GM12892 (cell line): ENCODE measurements at regions not wholly inside any gene's neighbourhood (a gene's known extent, or its start where the extent isn't known, plus 50 kb on each side); places are given as distances from the start of the nearest gene placed in this dataset.

Source experiments
- POLR2A ChIP-seq: IDR thresholded peaks from 2 replicates; pipeline ENCODE4 v1.6.1; 2011; ENCODE audit warnings: low read depth, low read length, control low read depth
- POLR2AphosphoS5 ChIP-seq: IDR thresholded peaks from 2 replicates; pipeline ENCODE4 v1.6.1; 2011; ENCODE audit warnings: low read depth, low read length, control low read depth
- TAF1 ChIP-seq: IDR thresholded peaks from 2 replicates; pipeline ENCODE4 v1.6.1; 2011; ENCODE audit warnings: low read depth, mild to moderate bottlenecking, control low read depth, low read length, borderline replicate concordance

DNA sequence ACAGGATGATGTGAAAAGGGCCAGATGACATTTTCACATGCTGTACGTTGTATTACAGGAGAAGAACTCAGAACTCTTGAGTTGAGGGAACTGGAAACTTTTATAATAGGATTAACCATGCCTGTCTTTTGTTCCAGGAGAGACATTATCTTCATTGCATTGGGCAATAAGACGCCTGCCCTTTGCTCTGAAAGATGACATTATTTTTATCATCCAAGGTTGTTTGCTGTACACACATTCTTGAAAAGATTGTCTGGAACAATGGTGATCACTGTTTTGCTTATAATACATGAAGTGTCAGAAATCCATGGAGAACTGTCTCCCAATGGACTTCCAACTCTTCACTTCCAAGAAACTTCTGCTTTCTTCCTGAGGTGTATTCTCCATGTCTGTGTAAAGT lies 334.6 kb upstream of the B3GAT1 start:
- no peak for TF ChIP-seq POLR2A
- no peak for TF ChIP-seq TAF1
- TF ChIP-seq POLR2AphosphoS5 = no peak
